ENCODE measurements at regions not wholly inside any gene's neighbourhood (a gene's known extent, or its start where the extent isn't known, plus 50 kb on each side); places are given as distances from the start of the nearest gene placed in this dataset.

DNA sequence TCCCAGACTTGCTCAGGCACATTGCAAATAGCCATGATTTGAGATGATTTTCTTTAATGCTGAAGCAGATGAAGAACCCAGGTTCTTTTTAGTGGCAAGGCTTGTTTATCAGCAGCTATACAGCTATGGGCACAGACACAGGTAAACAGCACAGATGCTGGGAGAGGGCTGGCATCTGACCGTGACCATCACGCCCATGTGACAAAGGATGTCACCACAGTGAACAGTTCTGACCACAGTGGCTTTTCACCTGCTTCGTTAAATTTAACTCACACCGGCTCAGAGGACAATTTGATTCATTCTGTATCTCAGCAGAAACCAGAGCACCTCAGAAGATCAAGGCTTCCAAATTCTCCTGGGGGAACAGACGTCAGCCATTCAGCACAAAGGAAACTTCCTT is 142.6 kb downstream of the CDH26 start:
- TF ChIP-seq, protein P1, sequence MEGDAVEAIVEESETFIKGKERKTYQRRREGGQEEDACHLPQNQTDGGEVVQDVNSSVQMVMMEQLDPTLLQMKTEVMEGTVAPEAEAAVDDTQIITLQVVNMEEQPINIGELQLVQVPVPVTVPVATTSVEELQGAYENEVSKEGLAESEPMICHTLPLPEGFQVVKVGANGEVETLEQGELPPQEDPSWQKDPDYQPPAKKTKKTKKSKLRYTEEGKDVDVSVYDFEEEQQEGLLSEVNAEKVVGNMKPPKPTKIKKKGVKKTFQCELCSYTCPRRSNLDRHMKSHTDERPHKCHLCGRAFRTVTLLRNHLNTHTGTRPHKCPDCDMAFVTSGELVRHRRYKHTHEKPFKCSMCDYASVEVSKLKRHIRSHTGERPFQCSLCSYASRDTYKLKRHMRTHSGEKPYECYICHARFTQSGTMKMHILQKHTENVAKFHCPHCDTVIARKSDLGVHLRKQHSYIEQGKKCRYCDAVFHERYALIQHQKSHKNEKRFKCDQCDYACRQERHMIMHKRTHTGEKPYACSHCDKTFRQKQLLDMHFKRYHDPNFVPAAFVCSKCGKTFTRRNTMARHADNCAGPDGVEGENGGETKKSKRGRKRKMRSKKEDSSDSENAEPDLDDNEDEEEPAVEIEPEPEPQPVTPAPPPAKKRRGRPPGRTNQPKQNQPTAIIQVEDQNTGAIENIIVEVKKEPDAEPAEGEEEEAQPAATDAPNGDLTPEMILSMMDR (conservative IDR thresholded peaks at IDR 0.05; ENCODE audit: low read depth, low read length) = no peak
- no peak for TF ChIP-seq EZH2 (IDR thresholded peaks at IDR 0.05; ENCODE audit: low read length, unreplicated experiment)
- TF ChIP-seq EZH2phosphoT487 (IDR thresholded peaks at IDR 0.05; ENCODE audit: borderline replicate concordance, low read length) = no peak
